Stomach (tissue), 4 donors: ENCODE measurements at regions not wholly inside any gene's neighbourhood (a gene's known extent, or its start where the extent isn't known, plus 50 kb on each side); places are given as distances from the start of the nearest gene placed in this dataset.

ENCODE experiments used
- CTCF ChIP-seq, 7 experiments: fragments of 450-650 bp in 4 of 7; fragments of 200-600 bp in 3 of 7; sonication (generic) in 3 of 7; IDR thresholded peaks; one replicate each; pipeline ENCODE4 v1.5.1; 2016 to 2019; ENCODE audit warnings: antibody characterized with exemption in 7 of 7, control low read depth in 2 of 7, mild to moderate bottlenecking in 1 of 7
- EP300 ChIP-seq: sonication (generic); formaldehyde crosslinking; IDR thresholded peaks from one replicate; pipeline ENCODE4 v1.6.1; 2017; ENCODE audit warnings: antibody characterized with exemption
- POLR2A ChIP-seq, 4 donors: fragments of 450-650 bp; IDR thresholded peaks; one replicate each; pipeline ENCODE4 v1.6.1; 2016; ENCODE audit warnings: antibody characterized with exemption in 4 of 4, control low read depth in 2 of 4, mild to moderate bottlenecking in 1 of 4, moderate library complexity in 1 of 4
- POLR2AphosphoS5 ChIP-seq, 3 donors: sonication (generic); formaldehyde crosslinking; IDR thresholded peaks; one replicate each; pipeline ENCODE4 v1.6.1; 2016; ENCODE audit warnings: antibody characterized with exemption in 3 of 3

DNA sequence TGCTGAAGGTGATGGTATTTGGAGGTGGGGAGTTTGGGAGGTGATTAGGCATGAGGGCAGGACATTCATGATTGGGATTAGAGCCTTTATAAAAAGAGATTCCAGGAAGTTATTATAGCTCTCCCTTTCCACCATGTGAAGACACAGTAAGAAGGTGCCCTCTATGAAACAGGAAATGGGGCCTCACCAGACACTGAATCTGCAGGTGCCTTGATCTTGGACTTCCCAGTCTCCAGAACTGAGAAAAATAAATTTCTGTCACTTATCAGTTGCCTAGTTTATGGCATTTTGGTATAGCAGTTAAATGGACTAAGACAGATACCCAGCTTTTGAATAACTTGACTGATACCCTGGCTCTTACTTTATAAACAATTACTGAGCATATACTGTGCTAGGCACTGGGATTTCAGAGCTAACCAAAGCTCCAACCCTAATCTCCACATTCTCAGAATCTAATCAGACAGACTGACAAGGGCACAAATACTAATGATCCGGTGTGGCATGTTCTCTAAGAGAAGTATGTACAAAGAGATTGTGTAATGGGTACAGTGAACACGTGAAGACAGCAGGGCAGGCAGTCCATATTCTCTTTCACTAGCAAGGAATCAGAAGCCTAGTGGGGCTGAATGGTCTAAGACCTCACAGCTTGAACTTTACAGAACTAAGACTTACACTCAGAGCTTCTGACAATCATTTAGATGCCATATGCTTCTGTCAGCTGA lies 343.1 kb downstream of the WDR72 start:
- no peak for TF ChIP-seq CTCF (IDR thresholded peaks at IDR 0.05)
- TF ChIP-seq EP300: no peak
- TF ChIP-seq POLR2A (IDR thresholded peaks at IDR 0.05): no peak
- no peak for TF ChIP-seq POLR2AphosphoS5 (IDR thresholded peaks at IDR 0.05)
